GM21737 (cell line): ENCODE measurements at regions not wholly inside any gene's neighbourhood (a gene's known extent, or its start where the extent isn't known, plus 50 kb on each side); places are given as distances from the start of the nearest gene placed in this dataset.
"Not testable (repeated sequence)": the region's sequence is repeated elsewhere in the genome, so short reads cannot be mapped to it uniquely, and the experiment has no call there.

Experiments used
- ATAC-seq: cut with Tn5 transposase; IDR thresholded peaks from one replicate; pipeline ENCODE4 v1.9.1; 2021; ENCODE audit warnings: mild to moderate bottlenecking, moderate library complexity; ENCODE audit not compliant: unreplicated experiment

DNA sequence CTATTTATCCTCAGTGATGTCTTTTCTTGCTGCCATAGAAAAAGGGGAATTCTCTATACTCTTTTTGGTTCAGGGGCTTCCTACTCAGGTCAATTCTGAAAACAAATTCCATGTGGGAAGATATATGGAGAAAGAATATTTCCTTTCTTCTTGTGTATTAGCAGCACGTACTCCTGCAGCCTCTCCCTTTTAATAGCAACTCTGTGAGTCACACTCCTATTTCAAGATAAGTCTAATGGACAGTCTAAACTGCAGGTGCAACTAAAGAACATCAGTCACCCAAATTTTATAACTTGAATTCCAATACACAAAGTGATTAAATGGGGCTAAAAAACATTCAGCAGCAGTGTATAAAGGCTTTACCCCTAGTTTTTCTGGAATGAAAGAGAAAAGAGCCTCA lies 942.2 kb downstream of the CNTNAP5 start:
- ATAC-seq, result no peak

DNA sequence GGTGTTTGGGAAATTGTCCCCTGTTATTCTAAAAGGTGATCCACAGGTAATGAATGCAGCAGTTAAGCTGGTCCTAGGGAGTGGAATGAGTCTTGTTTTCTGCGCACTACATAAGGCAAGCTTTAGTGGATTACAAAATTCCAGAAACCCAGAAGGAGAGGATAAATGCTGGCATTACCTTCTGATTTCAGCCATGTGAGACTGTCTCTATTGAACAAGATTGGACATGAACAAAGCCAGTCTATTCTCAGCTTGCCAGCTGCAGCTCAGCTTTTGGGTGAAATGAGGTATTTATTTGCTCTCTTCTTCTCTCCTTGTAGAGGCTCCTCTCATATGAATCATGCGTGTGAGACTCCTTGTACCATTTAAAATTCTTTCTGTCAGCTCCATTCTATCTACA lies 944.9 kb downstream of the CNTNAP5 start:
- no peak for ATAC-seq

DNA sequence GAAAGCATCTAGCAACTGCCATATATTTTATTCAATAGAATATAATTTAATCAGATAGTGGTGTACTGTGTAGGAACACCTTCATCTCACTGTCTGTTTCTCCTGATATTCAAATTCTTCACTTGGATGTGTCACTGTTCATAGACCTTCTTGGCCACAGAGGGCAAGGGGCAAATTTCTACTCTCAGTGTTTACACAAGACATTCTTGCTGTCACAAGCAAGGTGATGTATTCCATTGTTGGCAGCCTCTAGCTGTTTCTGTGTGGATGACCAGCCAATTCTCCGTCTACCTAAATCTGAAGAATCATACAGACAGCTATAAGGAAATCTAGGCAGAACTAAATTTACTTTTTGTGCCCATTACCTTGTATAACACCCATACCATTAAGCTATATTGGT lies 948.3 kb downstream of the CNTNAP5 start:
- ATAC-seq, result no peak

DNA sequence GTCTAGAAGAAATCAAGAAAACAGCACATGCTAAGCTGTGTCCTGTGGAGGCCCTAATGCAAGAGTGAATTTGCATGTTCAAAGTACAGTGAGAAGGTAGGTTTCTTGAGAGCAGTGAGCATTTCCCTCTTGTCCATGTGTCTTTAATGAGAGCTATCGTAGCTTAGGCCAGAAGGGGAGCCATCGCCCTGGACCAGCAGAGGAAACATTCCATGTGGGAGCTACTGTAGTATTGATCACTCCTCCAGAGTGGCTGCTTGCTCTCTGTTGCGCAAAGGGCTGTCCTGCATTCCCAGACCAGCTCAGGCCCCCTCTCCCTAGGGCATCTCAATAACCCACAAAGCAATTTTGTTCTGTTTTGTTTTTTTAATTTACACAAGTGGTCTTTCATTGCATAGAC lies 950.1 kb downstream of the CNTNAP5 start:
- no peak for ATAC-seq

DNA sequence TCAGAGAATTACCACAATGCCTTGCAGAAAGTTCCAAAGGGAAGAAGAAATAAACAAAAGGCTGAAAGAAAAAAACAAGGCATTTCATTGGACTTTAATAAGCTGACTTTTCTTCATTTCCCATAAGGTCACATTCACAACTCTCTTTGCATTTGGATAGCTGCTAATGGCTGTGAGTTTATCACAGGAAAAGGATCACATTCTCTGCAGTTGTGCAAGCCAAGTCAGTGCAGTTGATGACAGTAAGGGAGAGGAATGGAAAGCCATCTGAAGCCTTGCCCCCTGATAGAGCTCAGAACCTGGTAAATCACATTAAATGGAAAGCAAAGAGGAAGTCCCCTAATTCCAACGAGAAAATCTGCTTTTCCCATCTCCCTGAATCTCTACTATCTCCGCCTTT lies 950.6 kb downstream of the CNTNAP5 start:
- ATAC-seq, result no peak

DNA sequence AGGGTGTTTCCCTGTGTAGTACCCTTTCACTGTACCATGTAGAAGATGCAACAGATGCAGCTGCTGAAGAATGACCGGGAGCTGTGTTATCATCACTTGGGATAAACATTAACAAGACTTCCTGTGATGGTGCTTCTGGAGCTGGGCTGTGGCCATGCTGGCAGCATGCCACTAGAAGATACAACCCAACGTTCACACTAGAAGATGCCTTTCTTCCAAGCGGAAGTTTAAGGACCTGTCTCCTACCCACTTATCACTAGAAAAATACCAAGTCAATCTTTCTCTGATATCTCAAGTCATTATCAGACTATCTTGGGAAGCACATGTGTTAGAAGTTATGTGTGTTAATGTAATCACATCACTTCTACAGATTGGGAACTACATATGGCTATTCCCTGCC lies 953.5 kb downstream of the CNTNAP5 start:
- ATAC-seq, result no peak

DNA sequence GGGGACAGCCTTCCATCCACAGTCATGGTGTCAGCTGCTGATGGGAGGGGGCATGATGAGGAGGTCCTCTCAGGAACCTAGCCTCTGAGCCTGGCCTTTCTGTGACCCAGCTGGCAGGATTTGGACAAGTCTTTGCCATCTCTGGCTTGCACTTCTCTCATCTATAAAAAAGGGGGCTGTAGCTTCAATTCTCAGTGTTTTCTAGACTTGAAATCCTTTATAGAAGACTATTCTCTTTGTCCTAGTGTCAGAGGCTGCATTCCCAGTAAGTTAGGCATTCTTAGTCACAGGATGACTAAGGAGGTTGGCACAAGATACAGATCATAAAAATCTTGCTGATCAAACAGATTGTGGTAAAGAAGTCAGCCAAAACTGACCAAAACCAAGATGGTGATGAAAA lies 958.5 kb downstream of the CNTNAP5 start:
- ATAC-seq, result no peak

DNA sequence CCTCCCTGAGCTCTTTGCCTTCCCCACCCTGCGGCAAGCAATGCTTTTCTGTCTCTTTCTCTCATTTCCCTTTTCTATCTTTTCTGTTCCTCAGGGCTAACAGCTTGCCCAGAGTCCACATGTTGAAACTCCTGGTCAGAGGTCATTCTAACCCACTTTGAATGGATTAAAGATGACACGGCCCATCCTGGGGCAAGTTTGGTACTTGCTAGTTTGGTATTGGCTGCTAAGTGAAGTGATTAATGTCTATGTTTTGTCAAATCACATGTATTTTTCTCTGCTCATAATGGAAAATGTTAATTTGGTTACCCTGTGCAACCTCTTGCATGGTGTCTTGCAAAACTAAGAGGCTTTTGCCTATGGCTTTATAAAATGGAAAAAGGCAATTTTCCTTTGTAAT lies 960.2 kb downstream of the CNTNAP5 start:
- ATAC-seq, result no peak

DNA sequence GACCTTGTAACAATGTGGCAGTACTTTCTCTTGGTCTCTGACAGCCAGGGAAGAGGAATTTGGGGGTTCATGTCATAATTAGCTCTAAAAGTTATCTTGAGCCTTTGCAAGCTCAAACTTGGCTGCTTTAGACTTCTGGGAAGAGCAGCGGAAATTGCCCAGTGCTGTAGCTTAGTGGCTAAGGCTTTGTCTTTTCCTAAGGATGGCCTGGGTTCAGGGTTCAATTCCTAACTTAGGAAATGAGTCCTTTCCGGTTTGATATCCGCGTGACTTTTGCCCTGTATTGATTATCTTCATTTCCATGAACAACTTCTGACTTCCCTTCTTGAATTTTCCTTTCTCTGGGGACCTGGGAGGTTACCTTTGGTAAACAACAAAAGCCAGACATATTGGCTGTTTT lies 961.0 kb downstream of the CNTNAP5 start:
- no peak for ATAC-seq

DNA sequence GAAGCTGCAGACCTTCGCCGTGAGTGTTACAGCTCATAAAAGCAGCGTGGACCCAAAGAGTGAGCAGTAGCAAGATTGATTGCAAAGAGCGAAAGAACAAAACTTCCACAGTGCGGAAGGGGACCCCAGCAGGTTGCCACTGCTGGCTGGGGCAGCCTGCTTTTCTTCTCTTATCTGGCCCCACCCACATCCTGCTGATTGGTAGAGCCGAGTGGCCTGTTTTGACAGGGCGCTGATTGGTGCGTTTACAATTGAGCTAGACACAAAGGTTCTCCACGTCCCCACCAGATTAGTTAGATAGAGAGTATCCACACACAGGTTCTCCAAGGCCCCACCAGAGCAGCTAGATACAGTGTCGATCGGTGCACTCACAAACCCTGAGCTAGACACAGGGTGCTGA lies 961.8 kb downstream of the CNTNAP5 start:
- ATAC-seq, result not testable (repeated sequence)

DNA sequence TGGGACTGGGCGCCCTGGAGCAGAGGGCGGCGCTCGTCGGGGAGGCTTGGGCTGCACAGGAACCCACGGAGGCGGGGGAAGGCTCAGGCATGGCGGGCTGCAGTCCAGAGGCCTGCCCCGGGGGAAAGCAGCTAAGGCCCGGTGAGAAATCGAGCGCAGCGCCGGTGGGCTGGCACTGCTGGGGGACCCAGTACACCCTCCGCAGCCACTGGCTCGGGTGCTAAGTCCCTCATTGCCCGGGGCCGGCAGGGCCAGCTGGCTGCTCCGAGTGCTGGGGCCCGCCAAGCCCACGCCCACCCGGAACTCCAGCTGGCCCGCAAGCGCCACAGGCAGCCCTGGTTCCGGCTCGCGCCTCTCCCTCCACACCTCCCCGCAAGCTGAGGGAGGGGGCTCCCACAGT lies 962.3 kb downstream of the CNTNAP5 start:
- ATAC-seq, result not testable (repeated sequence)

DNA sequence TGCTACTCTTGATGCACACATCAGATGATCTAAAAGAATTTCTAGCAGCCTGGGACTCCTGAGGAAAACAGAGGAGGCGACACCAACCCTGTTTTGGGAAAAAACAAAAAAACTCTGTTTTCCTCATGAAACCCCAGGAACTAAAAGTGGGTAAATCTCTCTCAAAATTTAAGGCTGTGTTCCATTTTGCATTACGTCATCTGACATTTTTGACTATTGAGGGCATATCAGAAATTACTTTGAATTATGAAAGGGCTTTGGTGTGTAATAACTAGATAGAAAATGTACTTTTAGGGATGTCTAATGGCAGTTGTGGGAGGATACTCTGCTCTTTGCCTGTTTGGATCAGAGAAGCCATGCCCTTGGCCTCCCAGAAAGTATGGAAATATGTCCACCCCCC lies 963.0 kb downstream of the CNTNAP5 start:
- ATAC-seq, result no peak

DNA sequence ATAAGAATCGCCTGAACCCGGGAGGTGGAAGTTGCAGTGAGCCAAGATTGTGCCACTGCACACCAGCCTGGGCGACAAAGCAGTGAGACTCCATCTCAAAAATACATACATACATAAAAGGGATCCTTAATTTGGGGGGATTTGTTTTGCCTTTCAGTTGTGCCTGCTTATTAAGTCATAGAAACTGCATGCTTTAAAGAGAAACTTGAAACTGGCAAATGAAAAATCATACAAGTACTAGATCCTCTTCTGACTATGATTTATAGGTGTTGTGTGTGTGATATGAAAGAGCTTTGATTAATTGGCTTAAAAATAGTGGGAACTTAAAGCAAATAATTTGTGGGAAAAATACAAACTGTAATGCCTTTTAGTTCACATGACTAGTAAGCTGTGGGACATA lies 963.7 kb downstream of the CNTNAP5 start:
- no peak for ATAC-seq

DNA sequence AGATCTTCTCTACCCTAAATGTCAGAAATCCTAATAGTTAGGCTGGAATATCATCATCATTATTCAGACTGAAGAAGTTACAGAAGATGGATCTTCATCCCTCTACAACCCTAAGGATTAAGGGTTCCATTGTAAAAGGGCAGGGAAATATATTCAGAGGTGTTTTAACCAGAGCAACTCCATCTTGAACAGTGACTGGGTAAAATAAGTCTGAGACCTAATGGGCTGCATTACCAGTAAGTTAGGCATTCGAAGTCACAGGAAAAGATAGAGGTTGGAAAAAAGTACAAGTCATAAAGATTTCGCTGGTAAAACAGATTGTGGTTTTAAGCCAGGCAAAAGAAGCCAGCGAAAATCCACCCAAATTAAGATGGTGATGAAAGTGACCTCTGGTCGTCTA lies 968.7 kb downstream of the CNTNAP5 start:
- ATAC-seq, result no peak

DNA sequence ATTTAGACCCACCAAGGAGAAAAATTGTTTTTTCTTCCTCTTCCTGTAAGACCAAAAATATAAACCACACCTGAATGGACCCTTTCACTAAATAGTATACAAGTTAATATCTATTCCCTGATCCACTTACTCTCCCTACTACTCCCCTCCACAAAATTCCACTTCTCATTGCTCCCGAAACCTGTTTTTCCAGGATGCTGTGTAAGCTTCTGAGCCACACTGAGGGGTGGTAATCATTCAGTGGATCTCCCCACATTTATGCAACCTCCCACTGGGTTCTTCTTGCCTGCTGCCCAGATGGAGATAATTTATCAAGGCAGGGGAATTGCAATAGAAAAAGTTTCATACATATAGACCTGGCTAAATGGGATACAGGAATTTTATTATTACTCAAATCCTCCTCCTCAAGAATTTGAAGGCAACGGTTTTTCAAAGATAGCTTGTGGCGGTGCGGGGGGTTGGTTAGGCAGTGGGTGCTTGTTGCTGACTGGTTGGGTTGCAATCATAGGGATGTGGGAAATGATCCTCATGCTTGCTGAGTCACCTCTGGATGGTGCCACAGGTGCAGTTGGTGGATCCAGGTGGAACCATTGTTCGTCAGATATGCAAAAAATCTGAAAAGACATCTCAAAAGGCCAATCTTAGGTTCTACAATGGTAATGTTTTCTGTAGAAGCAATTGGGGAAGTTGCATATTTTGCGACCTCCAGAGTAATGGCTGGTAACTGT lies 970.3 kb downstream of the CNTNAP5 start:
- ATAC-seq, result no peak

DNA sequence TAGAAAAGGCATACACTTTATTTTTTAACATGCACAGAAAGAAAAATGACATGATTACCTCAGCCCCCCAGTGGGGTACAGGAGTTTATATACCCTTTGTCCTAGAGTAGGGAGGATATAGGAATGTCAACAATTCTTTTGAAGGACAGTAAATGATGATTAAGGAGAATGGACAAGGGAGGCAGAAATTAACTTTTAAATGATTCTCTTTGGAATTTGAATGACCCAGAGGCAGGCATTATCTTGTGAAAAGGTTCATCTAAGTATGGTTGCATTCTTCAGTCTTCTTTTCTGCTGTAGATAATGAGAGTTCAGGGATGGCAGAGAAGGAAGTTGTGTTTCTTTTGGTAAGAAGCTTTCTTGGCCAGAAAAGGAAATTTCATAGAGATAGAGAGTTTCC lies 971.3 kb downstream of the CNTNAP5 start:
- ATAC-seq, result no peak

DNA sequence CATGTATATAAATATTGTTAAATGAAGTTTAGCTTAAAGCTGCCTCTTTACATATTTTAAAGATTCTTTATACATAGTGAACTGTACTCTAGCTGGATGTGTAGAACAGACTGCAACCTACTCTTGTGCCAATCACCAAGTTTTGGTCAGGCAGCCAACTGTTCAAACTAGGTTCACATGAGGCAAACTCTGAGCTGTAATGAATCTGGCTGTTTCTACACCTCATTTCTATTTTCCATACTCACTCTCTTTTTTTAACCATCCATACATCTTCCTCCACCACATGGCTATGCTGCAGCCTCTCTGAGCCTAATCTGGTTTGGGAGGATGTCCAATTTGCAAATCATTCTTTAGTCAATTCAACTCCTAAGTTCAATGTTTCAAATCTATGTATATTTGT lies 974.8 kb downstream of the CNTNAP5 start:
- no peak for ATAC-seq

DNA sequence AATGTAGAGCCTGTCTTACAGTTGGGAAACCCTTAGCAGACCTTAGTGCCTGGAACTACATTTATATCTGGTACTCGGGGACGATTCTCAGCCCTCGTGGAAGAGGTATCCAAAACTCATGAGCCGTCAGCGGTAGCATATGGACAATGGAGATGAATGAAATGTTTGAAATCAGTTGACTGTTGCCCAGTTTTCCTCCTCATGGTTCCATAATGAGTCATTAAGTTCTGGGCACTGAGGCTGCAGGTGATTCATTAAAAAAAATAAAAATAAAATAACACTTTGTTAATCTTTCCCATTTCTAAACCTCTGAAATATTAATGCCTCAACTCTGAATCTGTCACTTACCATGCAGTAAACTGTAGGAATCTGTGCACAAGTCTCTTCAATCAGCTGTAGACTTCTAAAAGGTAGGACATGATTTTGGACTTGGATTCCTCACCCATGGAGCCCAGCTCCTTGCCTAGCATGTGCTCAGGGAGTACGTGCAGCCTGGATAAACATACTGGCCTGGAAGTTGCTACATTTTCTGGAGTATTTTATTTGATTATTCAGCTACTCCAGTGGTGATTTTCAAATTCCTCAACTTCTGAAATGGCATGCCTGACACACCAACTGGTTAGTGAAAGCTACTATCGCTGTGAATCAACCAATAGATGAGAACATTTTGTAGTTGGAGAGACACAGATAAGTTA lies 979.2 kb downstream of the CNTNAP5 start:
- ATAC-seq, result no peak

DNA sequence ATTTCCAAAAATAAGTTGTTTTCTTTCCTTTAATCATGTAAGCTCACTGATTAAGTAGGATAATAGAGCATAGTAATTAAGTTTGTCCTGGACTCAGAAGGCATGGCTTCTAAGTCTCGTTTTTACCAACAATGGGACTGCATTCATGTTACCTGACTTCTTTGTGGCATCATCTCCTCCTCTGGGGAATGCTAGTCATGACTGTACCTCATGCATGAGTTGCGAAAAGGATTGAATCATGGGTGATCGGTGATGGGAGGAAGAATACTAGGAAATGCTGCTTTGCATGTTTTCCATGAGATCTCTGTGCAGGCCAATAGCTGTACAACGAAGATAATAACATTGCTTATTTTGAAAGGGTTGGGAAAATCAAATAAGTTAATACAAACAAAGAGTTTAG lies 981.6 kb downstream of the CNTNAP5 start:
- ATAC-seq, result no peak

DNA sequence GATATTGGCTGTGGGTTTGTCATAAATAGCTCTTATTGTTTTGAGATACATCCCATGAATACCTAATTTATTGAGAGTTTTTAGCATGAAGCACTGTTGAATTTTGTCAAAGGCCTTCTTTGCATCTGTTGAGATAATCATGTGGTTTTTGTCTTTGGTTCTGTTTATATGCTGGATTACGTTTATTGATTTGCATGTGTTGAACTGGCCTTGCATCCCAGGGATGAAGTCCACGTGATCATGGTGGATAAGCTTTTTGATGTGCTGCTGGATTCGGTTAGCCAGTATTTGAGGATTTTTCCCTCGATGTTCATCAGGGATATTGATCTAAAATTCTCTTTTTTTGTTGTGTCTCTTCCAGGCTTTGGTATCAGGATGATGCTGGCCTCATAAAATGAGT lies 1003.6 kb downstream of the CNTNAP5 start:
- ATAC-seq, result not testable (repeated sequence)

DNA sequence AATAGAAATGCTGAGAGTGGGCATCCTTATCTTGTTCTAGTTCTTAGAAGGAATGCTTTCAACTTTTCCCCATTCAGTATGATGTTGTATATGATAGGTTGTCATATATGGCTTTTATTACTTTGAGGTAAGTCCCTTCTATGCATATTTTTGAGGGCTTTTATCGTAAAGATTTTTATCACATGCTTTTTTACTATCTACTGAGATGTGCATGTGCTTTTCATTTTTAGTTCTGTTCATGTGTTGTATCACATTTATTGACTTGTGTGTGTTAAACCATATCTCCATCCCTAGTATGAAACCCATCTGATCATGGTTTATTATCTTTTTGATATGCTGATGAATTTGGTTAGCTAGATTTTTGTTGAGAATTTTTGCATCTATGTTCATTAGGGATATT lies 1008.8 kb downstream of the CNTNAP5 start:
- no peak for ATAC-seq

DNA sequence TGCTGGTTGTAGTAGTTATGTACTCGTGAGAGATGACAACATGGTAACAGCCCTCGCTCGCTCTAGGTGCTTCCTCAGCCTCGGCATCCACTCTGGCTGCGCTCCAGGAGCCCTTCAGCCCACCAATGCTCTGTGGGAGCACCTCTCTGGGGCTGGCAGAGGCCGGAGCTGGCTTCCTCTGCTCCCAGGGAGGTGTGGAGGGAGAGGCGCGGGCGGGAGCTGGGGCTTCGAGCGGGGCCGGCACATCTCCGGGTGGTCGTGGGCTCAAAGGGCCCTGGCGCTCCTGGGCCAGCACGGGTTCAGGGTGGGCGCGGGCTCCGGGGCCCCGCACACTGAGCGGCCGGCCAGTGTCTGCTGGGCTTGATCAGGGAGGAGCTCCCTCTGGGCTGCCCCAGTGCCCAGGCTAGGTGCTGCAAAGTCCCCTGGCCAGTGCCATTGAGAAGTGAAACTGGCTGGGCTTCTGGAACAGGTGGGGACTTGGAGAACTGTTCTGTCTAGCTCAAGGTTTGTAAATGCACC lies 1012.1 kb downstream of the CNTNAP5 start:
- ATAC-seq, result no peak

DNA sequence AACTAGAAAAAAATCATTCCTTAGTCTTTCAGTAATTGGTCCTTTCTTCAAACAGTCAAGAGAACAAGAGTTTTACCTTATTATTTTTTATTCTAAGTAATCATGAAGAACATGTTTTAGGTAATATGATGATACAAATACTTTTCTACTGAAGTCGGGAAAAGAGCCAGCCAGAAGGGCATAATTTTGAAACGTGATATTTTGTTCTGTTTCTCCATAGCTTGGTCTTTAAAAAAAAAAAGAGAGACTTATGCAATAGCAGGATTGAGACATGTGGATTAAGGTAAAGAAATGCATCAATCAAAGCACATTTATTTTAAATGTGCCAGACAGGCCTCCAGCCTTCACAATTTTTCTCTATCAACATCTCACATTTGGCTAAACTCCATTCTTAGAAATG lies 1016.8 kb downstream of the CNTNAP5 start:
- no peak for ATAC-seq
